HL-60 (cell line): ENCODE measurements at regions not wholly inside any gene's neighbourhood (a gene's known extent, or its start where the extent isn't known, plus 50 kb on each side); places are given as distances from the start of the nearest gene placed in this dataset.

Experiments used
- DNase-seq, 2 experiments: peaks; one replicate each; pipeline ENCODE4 v3.0.0-alpha.2; 2010 to 2020; ENCODE audit warnings: low read depth in 1 of 2, low spot score in 1 of 2
- H3K27ac ChIP-seq: fragments of 250-450 bp; sonication (Bioruptor Pico); replicated peaks from 2 replicates; pipeline ENCODE4 v1.5.1; 2020; ENCODE audit warnings: mild to moderate bottlenecking, moderate library complexity
- H3K27me3 ChIP-seq: fragments of 250-450 bp; sonication (Bioruptor Pico); 2 replicates; pipeline ENCODE4 v1.5.1; 2021; ENCODE audit warnings: mild to moderate bottlenecking, moderate library complexity; ENCODE audit not compliant: insufficient read depth, poor library complexity, severe bottlenecking
- H3K4me3 ChIP-seq: replicated peaks from 2 replicates; pipeline ENCODE4 v1.5.1; 2011; ENCODE audit warnings: mild to moderate bottlenecking, control low read depth, low read length; ENCODE audit not compliant: insufficient read depth
- CTCF ChIP-seq: IDR thresholded peaks from one replicate; pipeline ENCODE4 v1.5.1; 2011; ENCODE audit warnings: low read length, control low read depth, inconsistent platforms; ENCODE audit not compliant: insufficient read depth
- GABPA ChIP-seq: IDR thresholded peaks from 2 replicates; pipeline ENCODE4 v1.6.1; 2012; ENCODE audit warnings: low read depth
- POLR2AphosphoS5 ChIP-seq: IDR thresholded peaks from 2 replicates; pipeline ENCODE4 v1.6.1; 2012; ENCODE audit warnings: low read depth
- REST ChIP-seq: IDR thresholded peaks from 2 replicates; pipeline ENCODE4 v1.6.1; 2012; ENCODE audit warnings: low read depth; ENCODE audit not compliant: insufficient replicate concordance
- SPI1 ChIP-seq: IDR thresholded peaks from 2 replicates; pipeline ENCODE4 v1.6.1; 2012; ENCODE audit warnings: low read depth, mild to moderate bottlenecking, borderline replicate concordance

GRCh38 chr9:19931098-19931890 is 142.5 kb upstream of the SLC24A2 start:
- TF ChIP-seq SPI1 (no peak), POLR2AphosphoS5 (no peak), CTCF (no peak), GABPA (no peak), REST (no peak)
- Histone ChIP-seq H3K27me3 (no peaks in the 10 kb centered on the region), H3K4me3 (no peak overlapping the region), H3K27ac (no peak overlapping the region)
- no peak for DNase-seq

DNA sequence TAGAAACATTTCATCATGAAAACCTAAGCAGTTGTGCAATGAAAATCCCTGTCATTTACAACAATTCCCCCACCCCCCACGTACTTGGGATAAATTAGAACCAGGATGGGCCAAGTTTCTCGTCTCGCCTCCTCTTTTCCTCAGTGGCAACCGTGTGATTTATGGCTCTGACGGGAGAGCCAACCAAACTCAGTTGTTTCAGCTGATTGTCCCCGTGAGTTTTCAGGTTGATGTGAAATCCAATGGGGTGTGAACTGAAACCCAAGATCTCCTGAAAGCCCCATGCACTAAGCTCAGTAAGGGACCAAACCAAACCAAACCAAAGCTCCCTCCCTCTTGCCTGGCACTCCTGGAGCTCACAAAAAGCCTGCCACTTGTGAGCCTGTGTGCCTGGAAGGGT is 138.7 kb upstream of the SLC24A2 start:
- DNase-seq: no peak
- TF ChIP-seq GABPA (no peak), SPI1 (no peak), CTCF (no peak), REST (no peak), POLR2AphosphoS5 (no peak)
- H3K4me3 ChIP-seq: no peak overlapping the region
- no peaks in the 10 kb centered on the region for H3K27me3 ChIP-seq
- H3K27ac ChIP-seq: no peak overlapping the region

DNA sequence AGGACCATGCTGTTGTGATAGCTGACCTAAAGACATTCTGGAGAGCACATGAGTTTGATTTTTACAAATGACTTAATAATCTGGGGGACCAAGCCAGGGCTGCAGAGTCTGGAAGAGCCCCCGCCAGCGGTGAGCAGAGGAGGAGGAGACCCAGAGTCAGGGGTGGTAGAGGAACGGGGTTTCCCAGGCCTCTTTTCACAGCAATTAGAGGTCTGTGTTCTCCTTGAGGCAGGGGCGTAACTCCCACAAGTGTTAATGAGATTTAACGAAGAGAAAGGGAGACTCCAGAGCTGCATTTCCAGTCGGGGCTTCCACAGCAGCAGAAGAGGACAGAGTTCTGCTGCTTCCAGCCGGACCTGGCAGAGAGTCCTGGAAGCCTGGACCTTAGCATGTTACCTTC is 137.9 kb upstream of the SLC24A2 start:
- no peak for TF ChIP-seq REST
- no peak for TF ChIP-seq POLR2AphosphoS5
- no peak for TF ChIP-seq CTCF
- no peak for TF ChIP-seq SPI1
- TF ChIP-seq GABPA: no peak
- DNase-seq: no peak
- no peaks in the 10 kb centered on the region for H3K27me3 ChIP-seq
- no peak overlapping the region for H3K4me3 ChIP-seq
- H3K27ac ChIP-seq: no peak overlapping the region
